Occipital lobe (tissue), 1 donor: ENCODE measurements at regions not wholly inside any gene's neighbourhood (a gene's known extent, or its start where the extent isn't known, plus 50 kb on each side); places are given as distances from the start of the nearest gene placed in this dataset.
"Not testable (repeated sequence)": the region's sequence is repeated elsewhere in the genome, so short reads cannot be mapped to it uniquely, and the experiment has no call there.

Experiments
- DNase-seq: peaks from one replicate; lab custom pipeline; 2025; lab: John Stamatoyannopoulos, UW

DNA sequence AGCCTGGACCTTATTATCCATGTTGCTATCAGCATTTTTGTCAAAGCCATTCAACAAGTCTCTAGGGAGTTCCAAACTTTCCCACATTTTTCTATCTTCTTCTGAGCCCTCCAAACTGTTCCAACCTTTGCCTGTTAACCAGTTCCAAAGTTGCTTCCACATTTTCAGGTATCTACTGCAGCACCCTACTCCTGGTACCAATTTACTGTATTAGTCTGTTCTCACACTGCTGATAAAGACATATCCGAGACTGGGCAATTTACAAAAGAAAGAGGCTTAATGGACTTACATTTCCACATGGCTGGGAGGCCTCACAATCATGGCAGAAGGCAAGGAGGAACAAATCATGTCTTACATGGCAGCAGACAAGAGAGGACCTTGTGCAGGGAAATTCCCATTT, 416.2 kb downstream of the LRRC70 start:
- DNase-seq, result not testable (repeated sequence)

DNA sequence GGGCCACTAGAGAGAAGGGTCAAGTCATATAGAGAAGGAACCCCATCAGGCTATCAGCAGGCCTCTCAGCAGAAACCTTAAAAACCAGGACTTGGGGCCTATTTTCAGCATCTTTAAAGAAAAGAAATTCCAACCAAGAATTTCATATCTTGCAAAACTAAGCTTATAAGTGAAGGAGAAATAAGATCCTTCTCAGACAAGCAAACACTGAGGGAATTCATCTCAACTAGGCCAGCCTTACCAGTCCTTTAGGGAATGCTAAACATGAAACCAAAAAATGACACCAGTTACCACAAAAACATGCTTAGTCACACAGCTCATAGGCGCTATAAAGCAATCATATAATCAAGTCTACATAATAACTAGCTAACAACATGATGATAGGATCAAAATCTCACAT, 407.1 kb downstream of the LRRC70 start:
- DNase-seq, result no peak

DNA sequence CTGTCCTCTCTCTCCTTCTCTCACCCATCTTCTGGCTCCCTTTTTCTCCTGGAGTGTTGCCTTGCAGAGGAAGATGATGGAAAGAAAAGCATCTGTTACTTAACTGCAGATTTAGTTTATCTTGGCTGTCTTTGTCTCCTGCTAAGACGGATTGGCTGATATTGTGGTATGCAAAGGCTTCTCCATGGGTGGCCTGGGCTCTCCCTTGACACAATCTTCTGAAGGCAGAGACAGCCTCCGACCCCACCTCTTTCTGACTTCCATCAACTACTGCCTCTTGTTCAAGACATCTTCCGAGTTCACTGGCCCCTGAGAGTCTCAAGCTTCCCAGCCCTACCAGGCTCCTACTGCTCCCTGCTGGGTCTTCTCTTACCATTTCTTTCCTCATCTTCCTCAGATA, 403.7 kb downstream of the LRRC70 start:
- no peak for DNase-seq

DNA sequence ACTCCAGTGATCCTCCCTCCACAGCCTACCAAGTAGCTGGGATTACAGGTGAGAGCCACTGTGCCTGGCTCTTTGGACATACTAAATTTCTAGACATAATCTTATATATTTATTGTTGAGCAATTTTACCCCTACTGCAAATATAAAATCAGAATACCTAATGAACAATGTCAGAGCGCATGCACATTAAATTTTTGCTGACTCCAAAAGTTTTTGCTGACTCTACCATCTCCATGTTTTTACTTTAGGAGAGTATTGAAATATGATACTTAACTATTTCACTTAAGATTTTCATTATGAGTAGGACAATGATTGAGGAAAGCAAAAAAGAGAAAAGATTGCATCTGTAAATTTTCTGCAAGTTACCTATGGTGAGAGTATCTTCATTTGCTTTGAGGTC, 402.3 kb downstream of the LRRC70 start:
- DNase-seq, result no peak

DNA sequence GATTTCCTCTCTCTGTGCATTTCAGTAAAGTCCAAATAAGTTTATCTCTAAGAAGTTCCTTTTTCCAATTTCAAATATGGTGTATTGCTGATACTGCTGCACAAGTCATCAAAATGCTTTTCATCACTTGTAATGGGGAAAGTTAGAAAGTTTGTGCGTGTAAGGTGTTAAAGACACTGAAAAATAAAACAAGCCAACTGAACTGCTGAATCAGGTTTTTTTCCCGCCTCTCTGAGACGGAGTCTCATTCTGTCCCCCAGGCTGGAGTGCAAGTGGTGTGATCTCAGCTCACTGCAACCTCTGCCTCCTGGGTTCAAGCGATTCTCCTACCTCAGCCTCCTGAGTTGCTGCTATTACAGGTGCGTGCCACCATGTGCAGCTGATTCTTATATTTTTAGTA, 400.9 kb downstream of the LRRC70 start:
- DNase-seq, result no peak

DNA sequence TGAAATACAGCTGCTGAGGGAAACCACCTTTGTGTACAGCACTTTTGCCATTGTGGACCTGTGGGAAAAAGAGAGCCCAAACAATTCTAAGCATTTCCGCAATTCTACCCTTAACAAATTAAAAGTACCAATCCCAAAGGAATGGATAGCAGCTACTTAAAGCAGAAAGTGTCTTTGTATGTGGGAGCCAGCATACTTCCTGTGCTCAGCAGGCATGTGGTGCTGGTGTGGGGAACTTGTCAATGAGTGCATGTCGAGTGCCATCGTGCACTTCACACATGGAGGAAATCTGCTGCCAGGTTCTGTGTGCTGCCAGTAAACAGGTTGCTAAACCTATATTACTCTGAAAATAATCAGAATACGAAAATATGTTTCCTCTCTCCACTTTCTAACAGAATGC, 399.0 kb downstream of the LRRC70 start:
- DNase-seq, result no peak

DNA sequence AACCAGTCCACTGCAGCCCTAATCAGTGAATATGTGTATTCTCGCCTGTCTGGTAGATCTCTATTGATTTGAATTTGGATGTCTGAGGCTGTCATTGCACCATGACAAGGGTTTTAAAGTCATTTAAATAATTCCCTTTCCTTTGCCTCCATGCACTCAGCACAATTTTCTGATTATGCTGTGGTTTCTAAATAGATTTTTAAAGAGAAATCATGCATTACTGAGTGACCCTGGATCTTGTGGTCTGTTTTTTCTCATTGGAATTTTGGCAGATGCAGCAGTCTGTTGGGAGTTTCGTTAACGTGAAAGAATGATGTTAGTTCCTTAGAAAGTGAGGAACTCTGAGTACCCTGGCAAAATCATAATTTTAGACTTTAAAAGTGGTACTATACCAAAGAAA, 396.0 kb downstream of the LRRC70 start:
- DNase-seq, result no peak

DNA sequence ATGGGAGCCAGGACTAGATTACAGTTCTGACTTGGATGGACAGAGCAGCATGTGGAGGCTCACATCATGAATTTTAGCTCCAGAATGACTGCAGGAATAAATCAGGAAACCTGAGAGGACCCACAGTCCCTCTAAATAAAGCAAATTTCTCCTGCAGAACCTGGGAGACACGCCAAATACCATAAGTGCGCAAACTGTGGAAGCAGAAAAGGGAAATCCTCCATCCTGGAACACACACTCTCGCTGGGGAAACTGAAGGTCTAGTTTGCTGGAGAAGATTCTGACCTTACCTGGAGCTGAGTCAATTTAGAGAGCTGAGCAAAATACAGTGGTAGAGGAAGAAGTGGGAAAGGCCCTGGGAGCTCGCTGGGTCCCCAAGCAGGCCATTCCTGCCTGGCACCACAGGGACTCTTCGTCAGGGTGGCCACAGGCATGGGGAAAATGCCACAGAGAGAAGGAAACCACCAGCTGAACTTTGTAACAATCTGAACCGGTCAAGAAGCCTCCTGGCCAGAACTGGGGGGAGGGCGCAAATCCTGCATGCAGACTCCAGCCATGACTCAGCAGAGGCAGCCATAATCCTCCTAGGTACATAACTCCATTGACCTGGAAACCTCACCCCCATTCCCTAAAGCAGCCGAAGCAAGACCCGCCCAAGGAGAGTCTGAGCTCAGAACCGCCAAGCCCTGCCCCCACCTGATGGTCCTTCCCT, 390.9 kb downstream of the LRRC70 start:
- no peak for DNase-seq

DNA sequence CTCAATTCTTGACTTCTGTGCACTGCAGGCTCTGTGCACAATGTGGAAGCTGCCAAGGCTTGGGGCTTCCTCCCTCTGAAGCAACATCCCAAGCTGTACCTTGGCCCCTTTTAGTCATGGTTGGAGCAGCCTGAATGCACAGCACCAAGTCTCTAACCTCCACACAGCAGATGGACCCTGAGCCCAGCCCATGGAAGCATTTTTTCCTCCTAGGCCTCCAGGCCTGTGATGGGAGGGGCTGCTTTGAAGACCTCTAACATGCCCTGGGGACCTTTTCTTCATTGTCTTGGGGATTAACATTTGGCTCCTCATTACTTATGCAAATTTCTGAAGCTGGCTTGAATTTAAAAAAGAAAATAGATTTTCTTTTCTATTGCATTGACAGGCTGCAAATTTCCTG, 385.8 kb downstream of the LRRC70 start:
- DNase-seq, result no peak

DNA sequence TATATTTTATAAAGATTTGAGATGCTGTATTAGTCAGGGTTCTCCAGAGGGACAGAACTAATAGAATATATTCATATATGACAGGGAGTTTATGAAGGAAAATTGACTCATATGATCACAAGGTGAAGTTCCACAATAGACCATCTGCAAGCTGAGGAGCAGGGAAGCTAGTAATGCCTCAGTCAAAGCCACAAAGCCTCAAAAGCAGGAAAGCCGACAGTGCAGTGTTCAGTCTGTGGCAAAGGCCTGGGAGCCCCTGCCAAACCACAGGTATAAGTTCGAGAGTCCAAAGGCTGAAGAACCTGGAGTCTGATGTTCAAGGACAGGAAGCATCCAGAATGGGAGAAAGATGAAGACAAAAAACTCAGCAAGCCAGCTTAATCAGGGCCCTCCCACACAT, 382.2 kb downstream of the LRRC70 start:
- DNase-seq, result no peak

DNA sequence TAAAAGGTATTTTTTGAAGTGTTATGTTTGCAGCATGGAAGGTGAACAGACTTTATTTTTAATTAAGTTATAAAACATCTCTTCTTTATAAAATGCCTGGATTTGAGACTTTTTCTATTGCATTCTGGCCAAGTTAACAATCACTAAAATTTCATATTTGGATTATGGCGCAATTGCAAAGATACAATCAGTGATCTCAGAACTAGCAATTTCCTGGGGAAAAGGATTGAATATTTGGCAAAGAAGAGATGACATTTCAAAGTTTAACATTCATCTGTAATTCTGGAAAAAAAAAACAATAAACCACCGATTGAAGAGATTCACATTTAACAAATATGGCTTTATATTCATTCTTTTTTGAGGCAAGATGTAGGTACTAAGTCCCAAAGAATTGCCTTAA, 378.0 kb downstream of the LRRC70 start:
- no peak for DNase-seq

DNA sequence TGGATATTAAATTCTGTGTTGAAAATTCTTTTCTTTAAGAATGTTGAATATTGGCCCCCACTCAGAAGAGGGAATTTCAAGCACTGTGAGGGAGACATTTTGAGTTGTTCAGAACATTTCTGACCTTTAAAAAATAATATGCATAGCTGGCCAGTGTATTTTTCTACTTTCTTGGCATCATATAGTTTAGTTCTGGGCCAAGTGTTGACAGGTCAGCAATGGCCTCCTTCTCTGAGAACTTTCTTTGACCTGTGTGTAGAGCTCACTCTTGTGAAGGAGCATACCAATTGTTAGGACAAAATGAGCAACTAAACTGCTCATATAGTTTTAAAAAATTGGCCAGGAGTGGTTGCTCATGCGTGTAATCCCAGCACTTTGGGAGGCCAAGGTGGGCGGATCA, 376.0 kb downstream of the LRRC70 start:
- DNase-seq, result no peak

DNA sequence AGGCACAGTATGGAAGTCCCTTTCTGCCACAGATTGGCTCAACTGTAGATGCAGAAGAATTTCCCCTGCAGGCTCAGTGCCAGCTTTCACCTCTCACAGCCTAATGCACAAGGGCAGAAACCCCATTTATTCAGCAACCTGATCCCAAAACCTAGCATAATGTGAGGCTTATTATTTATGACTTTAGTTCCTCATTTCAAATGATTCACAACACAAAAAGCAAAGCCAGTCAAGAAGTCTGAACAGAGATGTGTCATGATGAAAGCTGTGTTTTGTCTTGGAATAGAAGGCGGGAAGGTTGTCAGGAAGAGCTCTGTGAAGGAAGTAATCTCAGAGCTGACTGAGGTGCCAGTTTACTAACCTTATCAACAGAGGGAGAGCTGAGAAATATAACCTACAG, 369.7 kb downstream of the LRRC70 start:
- no peak for DNase-seq

DNA sequence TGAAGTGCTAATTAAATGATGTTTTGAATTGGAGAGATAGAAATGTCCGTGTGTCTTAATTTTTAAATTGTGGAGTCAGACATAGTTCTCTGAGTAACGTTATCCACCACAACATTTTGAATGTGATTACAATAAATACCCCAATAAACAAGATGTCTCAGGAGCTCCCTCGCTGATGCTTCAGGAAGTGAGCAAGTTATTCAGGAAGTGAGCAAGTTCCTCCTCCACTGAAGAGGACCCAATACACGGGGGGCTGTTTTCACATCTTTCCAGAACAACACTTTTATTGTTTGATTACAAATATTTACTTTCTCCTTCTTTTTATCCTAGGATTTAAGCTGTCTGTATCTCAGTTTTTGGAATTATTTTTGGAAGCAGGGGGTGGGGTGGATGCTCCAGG, 363.8 kb downstream of the LRRC70 start:
- DNase-seq, result no peak

DNA sequence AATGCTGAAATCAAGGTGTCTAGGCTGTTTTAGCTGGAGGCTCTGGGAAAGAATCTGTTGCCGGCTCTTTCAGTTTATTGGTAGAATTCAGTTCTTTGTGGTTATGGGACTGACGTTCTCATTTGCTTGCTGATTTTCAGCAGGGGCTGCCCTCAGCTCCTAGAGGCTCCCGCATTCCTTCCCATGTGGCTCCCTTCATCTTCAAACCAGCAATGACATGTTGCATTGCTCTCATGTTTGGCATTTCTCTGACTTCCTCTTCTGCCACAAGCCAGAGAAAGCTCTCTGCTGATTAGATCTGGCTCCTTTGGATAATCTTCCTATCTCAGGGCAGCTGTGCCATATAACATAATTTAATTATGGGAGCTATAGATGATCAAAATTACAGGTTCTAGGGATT, 360.3 kb downstream of the LRRC70 start:
- no peak for DNase-seq

DNA sequence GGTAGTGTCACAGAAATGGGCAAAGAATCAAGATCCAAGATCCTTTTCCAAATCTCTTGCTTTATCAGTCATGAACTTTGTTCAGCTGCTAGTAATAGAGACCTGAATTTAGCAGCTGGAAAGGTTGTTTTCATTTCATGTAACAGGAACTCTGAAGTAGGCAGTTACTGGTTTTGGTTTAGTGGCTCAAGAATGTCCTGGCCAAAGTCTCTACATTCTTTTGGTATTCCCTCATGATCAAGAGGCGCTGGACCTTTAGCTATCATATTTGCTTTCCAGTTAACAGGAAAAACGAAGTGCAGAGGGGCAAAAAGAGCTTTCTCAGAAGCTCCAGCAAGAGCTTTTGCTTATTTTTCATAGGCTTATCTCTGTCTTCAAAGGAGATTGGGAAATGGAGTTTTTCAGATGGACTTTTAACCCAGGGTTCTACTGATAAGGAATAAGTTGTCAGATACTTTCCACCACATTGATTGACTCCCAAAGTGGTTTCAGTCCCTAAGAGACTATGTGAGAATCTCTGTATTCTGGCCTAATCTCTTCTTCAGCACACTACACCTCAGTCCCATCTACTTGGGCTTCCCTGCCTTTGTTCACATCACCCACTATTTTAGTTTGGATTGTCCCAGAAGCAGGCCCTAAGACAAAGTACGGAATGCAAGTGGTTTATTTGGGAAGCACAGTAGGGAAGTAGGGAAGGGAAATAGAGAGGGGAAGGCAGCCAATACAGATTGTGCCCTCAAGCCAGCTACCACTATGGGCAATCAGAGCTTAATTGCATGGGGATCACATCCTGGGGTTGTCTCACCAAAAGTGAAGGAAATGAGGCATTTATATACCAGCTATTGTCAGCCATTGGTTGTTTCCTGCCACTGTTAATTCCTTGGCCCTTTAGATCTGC, 359.3 kb downstream of the LRRC70 start:
- no peak for DNase-seq

DNA sequence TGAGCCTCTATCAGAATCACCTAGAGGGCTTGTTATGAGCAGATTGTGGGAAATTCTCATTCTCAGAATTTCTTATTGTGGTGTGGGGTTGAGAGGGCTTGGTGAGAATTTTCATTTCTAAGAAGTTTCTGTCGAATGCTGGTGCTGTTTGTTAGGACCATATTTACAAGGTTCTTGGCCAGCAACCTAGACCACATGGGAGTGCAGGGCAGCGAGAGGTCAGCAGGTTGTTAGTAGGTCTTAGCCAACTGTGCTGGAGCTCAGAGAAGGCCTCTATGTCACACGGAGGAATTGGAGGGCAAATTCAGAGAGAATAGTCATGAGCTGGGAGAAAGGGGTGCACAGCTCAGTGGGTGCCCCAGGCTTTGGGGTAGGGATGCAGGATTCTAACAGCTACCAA, 357.0 kb downstream of the LRRC70 start:
- DNase-seq, result no peak

DNA sequence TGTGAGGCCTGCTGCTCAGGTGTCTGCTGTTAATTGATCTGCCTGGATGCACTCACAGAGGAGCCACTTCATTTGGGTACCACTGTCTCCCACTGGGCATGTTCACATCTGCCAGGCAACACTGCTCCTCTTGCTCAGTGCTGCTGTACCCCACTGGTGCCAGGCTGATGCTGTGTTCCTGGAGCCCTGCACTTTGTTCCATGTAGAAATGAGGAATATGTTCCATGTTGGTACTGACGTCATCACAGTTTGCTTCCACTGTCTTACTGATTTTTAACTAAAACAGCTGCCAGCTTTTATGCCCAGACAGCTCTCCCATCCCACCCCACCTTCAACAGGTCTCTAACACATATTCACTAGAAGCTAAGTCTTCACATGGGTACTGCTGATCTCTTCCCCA, 355.7 kb downstream of the LRRC70 start:
- DNase-seq, result no peak

DNA sequence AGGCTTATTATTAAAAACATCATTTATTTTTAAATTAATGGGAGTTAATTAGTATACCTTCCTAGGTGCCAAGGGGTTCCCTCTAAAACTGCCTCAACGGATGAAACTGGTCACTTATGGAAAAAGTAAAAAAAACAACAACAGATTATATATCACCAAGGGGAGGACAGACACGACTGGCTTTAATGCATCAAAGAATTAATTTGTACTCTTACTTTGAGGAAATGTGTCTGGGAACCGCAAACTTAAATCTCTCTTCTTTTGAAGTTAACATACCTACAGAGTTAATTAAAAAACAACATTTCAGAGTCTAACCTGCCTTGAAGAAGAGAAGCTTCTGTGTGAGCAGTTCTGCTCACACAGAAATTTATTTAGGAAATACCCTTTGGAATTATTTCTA, 354.6 kb downstream of the LRRC70 start:
- DNase-seq, result no peak

DNA sequence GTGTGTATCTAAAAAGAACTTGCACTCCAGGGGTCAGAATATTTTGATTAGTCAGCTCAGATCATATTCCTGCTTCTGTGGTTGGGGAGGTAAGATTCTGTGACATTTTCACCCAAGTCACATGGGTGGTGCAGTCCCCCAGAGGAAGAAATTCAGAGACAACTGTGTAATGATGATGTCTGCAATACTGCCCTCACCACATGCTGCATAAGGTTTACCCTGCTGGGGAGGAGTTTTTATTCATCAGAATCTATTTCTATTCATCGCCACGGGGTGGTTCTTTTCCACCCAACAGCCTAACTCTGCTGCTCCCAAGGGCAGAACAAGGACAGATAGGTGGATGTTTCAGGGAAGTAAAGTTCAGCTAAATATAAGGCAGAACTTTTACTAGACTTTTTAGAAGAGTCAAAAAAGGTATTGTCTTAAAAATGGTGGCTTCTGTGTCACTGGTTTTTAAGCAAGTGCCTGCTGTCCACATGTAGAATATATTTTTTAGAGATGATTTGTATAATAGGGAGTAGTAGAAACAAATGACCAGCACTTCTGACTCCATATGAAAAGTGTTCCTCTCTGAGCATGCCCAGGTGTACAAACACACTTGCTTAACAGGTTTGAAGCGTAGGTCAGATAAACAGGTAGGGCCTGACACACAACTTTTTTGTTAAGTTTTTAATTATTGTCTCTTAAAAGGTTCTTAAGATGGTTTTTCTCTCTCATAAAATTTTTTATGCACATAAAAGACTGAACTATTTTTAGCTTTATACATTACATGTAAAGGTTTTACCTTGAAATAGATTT, 352.7 kb downstream of the LRRC70 start:
- DNase-seq, result no peak

DNA sequence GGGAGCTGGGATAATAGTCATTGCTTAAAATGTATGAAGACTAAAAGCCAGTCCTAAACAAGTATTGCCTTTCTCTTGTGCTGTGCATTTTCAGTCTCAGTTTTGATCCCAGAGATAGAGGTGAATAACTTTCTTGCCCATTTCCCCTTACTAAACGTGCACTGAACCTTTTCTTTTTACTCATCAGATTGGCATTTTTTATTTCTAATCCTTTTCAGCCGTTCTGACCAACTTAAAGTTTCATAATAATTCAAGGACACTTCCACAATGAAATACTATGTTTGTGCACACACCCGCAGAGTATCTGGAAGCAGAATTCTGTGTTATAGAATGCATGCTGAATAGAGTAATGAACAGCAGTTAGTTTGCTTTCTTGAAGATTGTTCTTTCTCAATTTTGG, 343.6 kb downstream of the LRRC70 start:
- no peak for DNase-seq

DNA sequence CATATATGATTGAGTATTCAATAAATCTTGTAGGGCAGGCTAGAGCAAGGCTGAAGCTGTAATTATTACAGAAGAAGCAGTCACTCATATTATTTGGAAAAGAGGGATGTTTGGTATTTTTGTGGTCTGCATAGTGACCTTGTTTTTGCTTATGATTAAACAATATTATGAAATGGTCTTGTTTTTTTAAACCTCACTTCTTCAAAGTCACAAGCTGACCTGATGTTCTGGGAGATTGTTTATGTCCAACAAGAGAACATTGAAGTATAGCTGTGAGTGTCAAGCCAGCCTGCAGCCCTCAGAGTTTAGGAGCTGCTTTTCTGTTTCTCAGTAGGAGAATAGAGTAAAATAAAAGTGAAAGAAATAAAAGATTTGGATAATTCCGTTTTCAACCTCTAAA, 342.2 kb downstream of the LRRC70 start:
- DNase-seq, result no peak
